GM21526 (cell line): ENCODE measurements at regions not wholly inside any gene's neighbourhood (a gene's known extent, or its start where the extent isn't known, plus 50 kb on each side); places are given as distances from the start of the nearest gene placed in this dataset.

Experiments used
- ATAC-seq: cut with Tn5 transposase; IDR thresholded peaks from one replicate; pipeline ENCODE4 v1.9.1; 2021; ENCODE audit warnings: moderate library complexity; ENCODE audit not compliant: unreplicated experiment, low FRiP score

DNA sequence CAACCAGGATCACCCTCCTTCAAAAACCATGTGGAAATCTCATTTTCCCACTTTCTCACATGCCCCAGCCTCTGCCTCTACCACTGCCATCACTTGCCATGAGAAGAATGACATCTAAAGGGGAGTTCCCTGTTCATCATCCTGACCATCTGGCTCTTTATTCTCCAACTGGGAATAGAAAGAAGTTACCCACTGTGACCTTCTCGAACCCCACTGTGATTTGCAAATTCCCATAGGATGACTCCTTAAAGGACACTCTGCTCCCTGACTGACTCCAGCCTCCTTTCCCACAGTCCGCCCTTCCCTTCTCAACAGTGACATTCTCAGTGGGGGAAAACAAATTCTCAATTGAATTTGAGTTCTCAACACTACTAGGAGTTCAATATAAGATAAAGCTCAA, 440.5 kb downstream of the NR2F2 start:
- ATAC-seq: no peak

- no peak for ATAC-seq
Observed at GRCh38 chr15:96774216-96774615, 443.7 kb downstream of the NR2F2 start.

DNA sequence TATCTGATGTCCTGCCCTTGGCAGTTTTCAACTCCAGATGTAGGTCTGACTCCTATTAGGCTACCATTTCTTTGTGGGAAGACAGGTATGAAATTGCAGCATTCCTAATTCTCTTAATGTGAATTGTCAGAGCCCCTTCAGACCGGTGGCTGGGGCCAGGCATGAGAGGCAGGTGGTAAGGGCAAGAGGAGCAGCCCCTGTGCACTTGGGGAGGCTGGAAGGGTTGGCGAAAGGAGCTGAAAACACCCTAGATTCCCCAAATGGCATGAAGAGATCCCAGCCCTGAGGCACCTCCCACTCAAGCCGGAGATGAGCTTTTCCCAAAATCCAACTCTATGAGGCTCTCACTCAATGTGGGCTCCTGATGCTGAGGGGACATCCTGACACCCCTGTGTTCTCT, 453.2 kb downstream of the NR2F2 start:
- no peak for ATAC-seq

DNA sequence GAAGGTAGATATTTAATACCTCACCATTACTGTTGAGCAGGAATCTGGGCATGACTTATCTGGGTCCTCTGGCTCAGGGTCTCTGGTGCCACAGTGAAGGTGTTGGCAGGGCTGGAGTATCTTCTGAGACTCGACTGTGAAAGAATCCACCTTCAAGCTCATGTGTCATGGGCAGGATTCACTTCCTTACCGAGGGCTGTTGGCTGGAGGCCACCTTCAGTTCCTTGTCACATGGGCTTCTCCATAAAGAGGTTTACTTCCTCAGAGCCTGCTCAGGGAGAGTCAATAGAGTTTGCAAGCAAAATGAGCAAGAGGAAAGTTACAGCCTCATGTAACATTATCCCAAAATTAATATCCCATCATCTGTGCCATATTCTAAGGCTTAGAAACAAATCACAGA, 459.5 kb downstream of the NR2F2 start:
- ATAC-seq: no peak

- no peak for ATAC-seq
Observed at GRCh38 chr15:96792216-96792615, 461.7 kb downstream of the NR2F2 start.

- no peak for ATAC-seq
Observed at GRCh38 chr15:96796841-96797240, 466.3 kb downstream of the NR2F2 start.

GRCh38 chr15:96801576-96802150, 471.2 kb downstream of the NR2F2 start:
- no peak for ATAC-seq

DNA sequence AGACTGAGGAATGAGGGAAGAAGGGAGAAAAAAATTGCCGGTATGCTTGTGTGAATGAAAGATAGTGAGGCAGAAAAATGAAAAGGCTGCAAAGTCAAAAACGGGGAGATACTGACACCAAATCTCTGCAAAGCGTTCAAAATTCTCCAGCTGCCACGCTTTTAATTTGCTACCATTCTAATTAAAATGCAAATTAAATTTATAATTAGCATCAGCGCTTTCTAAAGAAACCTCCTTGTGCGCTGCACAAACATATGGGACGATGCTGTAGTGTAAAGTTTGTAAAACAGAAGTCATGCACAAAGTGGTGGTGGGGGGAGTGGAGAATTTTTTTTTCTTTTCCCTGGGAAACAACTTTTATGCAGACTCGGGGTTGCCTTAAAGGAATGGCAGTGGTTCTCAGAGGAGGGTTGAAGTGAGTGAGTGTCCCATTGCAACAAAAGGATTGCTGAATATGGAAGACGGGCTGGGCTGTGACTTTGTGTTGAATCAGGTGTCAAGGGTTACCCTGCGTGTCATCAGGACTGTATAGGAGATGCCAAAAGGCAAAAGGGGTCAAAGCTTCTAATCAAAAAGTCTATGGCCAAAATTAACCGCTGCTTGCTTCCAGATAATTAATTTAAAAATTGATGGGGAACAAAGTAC, 472.2 kb downstream of the NR2F2 start:
- no peak for ATAC-seq

- ATAC-seq: no peak
Observed at GRCh38 chr15:96804754-96805153, 474.3 kb downstream of the NR2F2 start.

- no peak for ATAC-seq
Observed at GRCh38 chr15:96807361-96807760, 476.9 kb downstream of the NR2F2 start.

- no peak for ATAC-seq
Observed at GRCh38 chr15:96817900-96818299, 487.4 kb downstream of the NR2F2 start.

DNA sequence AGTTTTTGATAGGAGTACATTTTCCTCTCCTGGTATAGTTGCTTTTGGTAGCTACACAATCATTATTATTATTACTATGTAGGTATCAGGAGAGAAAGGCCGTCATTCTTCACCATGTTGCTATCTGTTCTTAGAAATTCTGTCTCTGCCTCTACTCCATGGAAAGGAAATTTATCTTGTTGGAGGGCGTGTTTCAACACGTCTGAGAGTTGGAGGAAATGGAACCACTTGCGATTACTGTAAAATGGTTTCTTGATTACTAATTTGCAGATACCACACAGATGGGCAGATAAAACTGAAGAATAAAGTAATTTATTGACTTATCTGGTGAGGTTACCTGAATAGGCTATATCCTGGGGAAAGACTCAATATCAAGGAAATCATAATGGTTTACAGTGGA, 488.4 kb downstream of the NR2F2 start:
- ATAC-seq: no peak

DNA sequence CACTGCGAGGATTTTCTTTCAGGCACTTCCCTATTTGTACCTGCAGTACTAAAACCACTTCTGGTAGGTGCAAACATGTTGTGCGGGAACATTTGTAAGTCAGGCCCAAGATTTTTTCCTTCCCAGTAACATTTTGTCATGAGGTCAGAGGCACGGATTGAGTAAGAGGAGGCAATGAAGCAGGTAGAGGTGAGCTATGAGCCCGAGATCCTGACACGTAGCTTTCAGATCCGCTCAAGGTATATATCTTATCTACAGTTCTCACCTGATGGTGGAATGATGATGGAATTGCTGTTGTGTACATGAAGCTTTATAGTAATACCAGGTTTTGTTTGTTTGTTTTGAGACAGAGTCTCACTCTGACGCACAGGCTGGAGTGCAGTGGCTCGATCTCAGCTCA, 497.5 kb downstream of the NR2F2 start:
- no peak for ATAC-seq

GRCh38 chr15:96837241-96837970, 506.9 kb downstream of the NR2F2 start:
- no peak for ATAC-seq

GRCh38 chr15:96838081-96838480, 507.6 kb downstream of the NR2F2 start:
- no peak for ATAC-seq

DNA sequence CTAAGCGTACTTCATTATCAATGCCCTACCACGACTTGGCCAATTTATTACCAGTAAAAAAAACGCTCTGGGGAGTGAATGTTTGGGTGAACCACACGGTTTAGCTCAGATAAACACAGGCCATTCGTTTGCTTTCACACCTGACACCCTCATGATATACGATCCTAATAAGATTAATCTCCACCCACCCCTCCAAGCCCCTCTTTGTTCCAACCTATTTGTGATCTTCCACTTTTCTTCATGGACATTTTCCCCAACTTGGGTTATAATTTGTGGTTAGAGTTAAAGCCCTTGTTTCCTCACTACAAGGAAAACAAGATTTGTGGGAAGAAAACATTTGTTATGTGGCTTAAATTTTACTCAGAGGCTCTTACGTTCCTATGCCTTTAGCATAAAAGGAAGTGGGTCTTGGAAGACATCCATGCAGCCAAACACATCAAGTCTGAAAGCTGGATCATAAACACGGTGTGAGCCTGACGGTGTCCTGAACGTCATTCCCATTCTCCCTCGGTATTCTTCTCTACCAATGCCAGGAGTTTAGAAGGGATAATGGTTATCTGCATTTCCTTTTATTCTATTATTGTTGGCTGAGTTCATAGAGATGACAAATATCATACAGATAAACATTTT, 518.9 kb downstream of the NR2F2 start:
- ATAC-seq: no peak

- ATAC-seq: no peak
Observed at GRCh38 chr15:96851613-96852012, 521.1 kb downstream of the NR2F2 start.

- ATAC-seq: no peak
Observed at GRCh38 chr15:96858694-96859093, 528.2 kb downstream of the NR2F2 start.

GRCh38 chr15:96860741-96861140, 530.2 kb downstream of the NR2F2 start:
- ATAC-seq: no peak

- no peak for ATAC-seq
Observed at GRCh38 chr15:96867992-96868391, 537.5 kb downstream of the NR2F2 start.

DNA sequence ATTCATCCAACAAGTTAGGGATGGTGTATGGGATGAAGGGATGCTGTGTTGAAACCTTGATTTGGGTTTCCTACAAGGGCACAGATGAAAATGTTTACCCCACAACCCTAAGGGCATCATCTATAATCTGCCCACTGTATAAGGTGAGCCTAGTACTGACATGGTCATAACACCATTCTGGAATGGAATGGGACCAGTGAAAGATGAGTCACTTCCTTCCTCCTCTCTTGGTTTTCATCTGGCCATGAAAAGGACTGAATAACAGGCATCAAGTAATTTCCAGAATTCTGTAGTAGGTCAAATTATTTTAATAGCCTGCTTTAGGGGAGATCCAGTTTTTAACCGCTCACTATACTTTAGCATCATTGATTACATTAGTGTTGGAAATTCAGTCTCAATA, 538.6 kb downstream of the NR2F2 start:
- no peak for ATAC-seq

DNA sequence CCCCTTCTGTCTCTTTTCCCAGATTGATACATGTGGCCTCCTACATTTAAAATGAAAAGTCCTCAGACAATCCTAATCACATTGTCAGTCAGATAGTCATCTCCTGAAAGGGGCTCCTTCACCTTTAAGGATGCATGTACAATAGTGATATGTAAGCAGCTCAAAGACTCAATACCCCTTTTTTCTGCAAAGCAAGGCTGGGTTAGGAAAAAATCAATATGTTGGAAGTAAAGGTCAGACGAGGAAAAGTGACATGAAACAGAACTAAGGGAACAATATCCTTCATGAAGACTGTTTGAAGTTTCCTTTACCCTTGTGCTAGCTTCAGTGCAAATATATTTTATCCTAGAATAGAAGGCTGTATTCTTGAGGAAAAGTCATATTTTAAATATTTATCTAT, 539.3 kb downstream of the NR2F2 start:
- no peak for ATAC-seq
